22Rv1 (cell line): ENCODE measurements at regions not wholly inside any gene's neighbourhood (a gene's known extent, or its start where the extent isn't known, plus 50 kb on each side); places are given as distances from the start of the nearest gene placed in this dataset.

Experiments used
- CTCF ChIP-seq: fragments of 450-650 bp; IDR thresholded peaks from 2 replicates; pipeline ENCODE4 v1.5.1; 2017; ENCODE audit warnings: mild to moderate bottlenecking
- ZFX ChIP-seq: fragments of 450-650 bp; IDR thresholded peaks from 2 replicates; pipeline ENCODE4 v1.6.1; 2017; ENCODE audit warnings: antibody characterized with exemption, borderline replicate concordance

GRCh38 chr12:97745406-97746101 lies 282.9 kb downstream of the RMST start:
- TF ChIP-seq CTCF (no peak), ZFX (no peak)
